ENCODE measurements at regions not wholly inside any gene's neighbourhood (a gene's known extent, or its start where the extent isn't known, plus 50 kb on each side); places are given as distances from the start of the nearest gene placed in this dataset.
A peak's percentile ranks its signal among the peaks of the same experiment; 100 is the strongest.

- no peak for DNase-seq
These were observed 241.7 kb upstream of the MDFIC2 start for GRCh38 chr3:70554170-70554569.

GRCh38 chr3:70550723-70551319 lies 238.4 kb upstream of the MDFIC2 start:
- peak; percentile 69 for DNase-seq

- DNase-seq, result no peak
These were observed 234.2 kb upstream of the MDFIC2 start for GRCh38 chr3:70546679-70547078.

GRCh38 chr3:70543493-70543892 lies 231.1 kb upstream of the MDFIC2 start:
- no peak for DNase-seq

- DNase-seq, result no peak
These were observed 227.5 kb upstream of the MDFIC2 start for GRCh38 chr3:70539908-70540307.

GRCh38 chr3:70532806-70533205 lies 220.4 kb upstream of the MDFIC2 start:
- no peak for DNase-seq

- DNase-seq, result no peak
These were observed 219.5 kb upstream of the MDFIC2 start for GRCh38 chr3:70531838-70532489.

GRCh38 chr3:70531063-70531657 lies 218.7 kb upstream of the MDFIC2 start:
- peak; percentile 6 for DNase-seq

GRCh38 chr3:70530626-70531025 lies 218.2 kb upstream of the MDFIC2 start:
- no peak for DNase-seq

- DNase-seq, result no peak
These were observed 214.6 kb upstream of the MDFIC2 start for GRCh38 chr3:70527026-70527425.

GRCh38 chr3:70519913-70520659 lies 207.6 kb upstream of the MDFIC2 start:
- DNase-seq, result no peak

GRCh38 chr3:70519026-70519425 lies 206.6 kb upstream of the MDFIC2 start:
- DNase-seq, result no peak

- no peak for DNase-seq
These were observed 205.9 kb upstream of the MDFIC2 start for GRCh38 chr3:70518356-70518755.

GRCh38 chr3:70517124-70517890 lies 204.9 kb upstream of the MDFIC2 start:
- DNase-seq, result no peak

- no peak for DNase-seq
These were observed 203.6 kb upstream of the MDFIC2 start for GRCh38 chr3:70516076-70516475.

- no peak for DNase-seq
These were observed 195.0 kb upstream of the MDFIC2 start for GRCh38 chr3:70507486-70507885.

GRCh38 chr3:70506775-70507174 lies 194.3 kb upstream of the MDFIC2 start:
- no peak for DNase-seq

GRCh38 chr3:70501561-70501960 lies 189.1 kb upstream of the MDFIC2 start:
- DNase-seq, result no peak

- no peak for DNase-seq
These were observed 176.4 kb upstream of the MDFIC2 start for GRCh38 chr3:70488816-70489215.

GRCh38 chr3:70488131-70488530 lies 175.7 kb upstream of the MDFIC2 start:
- DNase-seq, result no peak

GRCh38 chr3:70486414-70487017 lies 174.1 kb upstream of the MDFIC2 start:
- no peak for DNase-seq

- DNase-seq, result no peak
These were observed 163.7 kb upstream of the MDFIC2 start for GRCh38 chr3:70476174-70476573.
